Calu3 (cell line): ENCODE measurements at regions not wholly inside any gene's neighbourhood (a gene's known extent, or its start where the extent isn't known, plus 50 kb on each side); places are given as distances from the start of the nearest gene placed in this dataset.

ENCODE experiments used
- BruUV-seq: library from RNA; stranded (reverse); fragments of 400-500 nt; replicated peaks from 2 replicates; lab custom pipeline; 2021; lab: Mats Ljungman, UMichigan
- CTCF ChIA-PET: fragments of 300-600 bp; sonication (Branson Sonifier 250); formaldehyde crosslinking; loops from one replicate; lab custom pipeline; 2022; ENCODE audit warnings: antibody characterized with exemption; lab: Charles Lee
- DNase-seq: peaks from one replicate; pipeline ENCODE4 v3.0.0; 2022
- H3K27ac Mint-ChIP-seq: one replicate; pipeline ENCODE4 v1.8.0; 2022; ENCODE audit warnings: mixed read lengths; ENCODE audit not compliant: unreplicated experiment
- H3K27me3 Mint-ChIP-seq: one replicate; pipeline ENCODE4 v1.8.0; 2022; ENCODE audit warnings: mixed read lengths; ENCODE audit not compliant: unreplicated experiment
- H3K36me3 Mint-ChIP-seq: one replicate; pipeline ENCODE4 v1.8.0; 2022; ENCODE audit warnings: mild to moderate bottlenecking, moderate library complexity, mixed read lengths; ENCODE audit not compliant: insufficient read depth, unreplicated experiment
- H3K4me1 Mint-ChIP-seq: one replicate; pipeline ENCODE4 v1.8.0; 2022; ENCODE audit warnings: mild to moderate bottlenecking, low read depth, mixed read lengths; ENCODE audit not compliant: unreplicated experiment
- H3K4me3 Mint-ChIP-seq: one replicate; pipeline ENCODE4 v1.8.0; 2022; ENCODE audit warnings: mild to moderate bottlenecking, low read depth, moderate library complexity, mixed read lengths; ENCODE audit not compliant: unreplicated experiment
- H3K9me3 Mint-ChIP-seq: one replicate; pipeline ENCODE4 v1.8.0; 2022; ENCODE audit warnings: low read depth, mixed read lengths; ENCODE audit not compliant: unreplicated experiment
- intact Hi-C: fragments of 100-400 bp; cut with micrococcal nuclease; formaldehyde crosslinking; loops from one replicate; pipeline ENCODE4 v1.10.0; 2022; ENCODE audit not compliant: unreplicated experiment
- TF ChIP-seq, protein P1 (sequence below): fragments of 200-600 bp; IDR thresholded peaks from one replicate; pipeline ENCODE4 v1.8.0; 2022; ENCODE audit warnings: antibody characterized with exemption; ENCODE audit not compliant: unreplicated experiment

DNA sequence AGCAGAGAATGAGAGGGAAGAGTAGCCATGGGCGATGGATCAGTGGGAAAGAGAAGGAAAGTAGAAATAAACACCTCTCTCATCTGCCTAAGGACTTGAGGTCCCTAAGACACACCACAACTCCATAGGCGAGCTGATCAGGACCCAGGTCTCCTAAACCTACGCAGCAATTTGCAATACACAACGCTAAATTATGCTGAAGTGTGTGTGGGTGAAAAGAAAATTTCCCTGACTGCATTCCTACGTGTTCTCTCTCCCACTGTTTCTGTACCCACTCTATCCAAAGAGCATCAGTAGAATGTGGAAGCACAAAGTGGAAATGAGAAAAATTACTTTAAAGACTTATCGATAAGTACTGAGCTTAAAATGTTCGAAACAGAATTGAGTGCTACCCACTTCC, 88.9 kb downstream of the RPS29 start:
- Mint-ChIP-seq H3K36me3 (no peaks in the 10 kb centered on the region), H3K4me3 (no peak overlapping the region), H3K4me1 (no peaks in the 10 kb centered on the region), H3K9me3 (no peaks in the 10 kb centered on the region), H3K27me3 (peaks cover 82% of the 10 kb centered on the region), H3K27ac (no peak overlapping the region)
- intact Hi-C loops: loop anchor here (2.0 kb wide), 1 partner anchor 36 kb away; no protein-coding TSS in a partner anchor
- BruUV-seq: no TSS peak
- CTCF ChIA-PET: interaction anchor here (1.0 to 2.1 kb wide), 3 partner anchors 9 to 53 kb away, joined by 3 to 29 read pairs (median 4); no protein-coding TSS in a partner anchor
- DNase-seq: no peak
- TF ChIP-seq, protein P1, sequence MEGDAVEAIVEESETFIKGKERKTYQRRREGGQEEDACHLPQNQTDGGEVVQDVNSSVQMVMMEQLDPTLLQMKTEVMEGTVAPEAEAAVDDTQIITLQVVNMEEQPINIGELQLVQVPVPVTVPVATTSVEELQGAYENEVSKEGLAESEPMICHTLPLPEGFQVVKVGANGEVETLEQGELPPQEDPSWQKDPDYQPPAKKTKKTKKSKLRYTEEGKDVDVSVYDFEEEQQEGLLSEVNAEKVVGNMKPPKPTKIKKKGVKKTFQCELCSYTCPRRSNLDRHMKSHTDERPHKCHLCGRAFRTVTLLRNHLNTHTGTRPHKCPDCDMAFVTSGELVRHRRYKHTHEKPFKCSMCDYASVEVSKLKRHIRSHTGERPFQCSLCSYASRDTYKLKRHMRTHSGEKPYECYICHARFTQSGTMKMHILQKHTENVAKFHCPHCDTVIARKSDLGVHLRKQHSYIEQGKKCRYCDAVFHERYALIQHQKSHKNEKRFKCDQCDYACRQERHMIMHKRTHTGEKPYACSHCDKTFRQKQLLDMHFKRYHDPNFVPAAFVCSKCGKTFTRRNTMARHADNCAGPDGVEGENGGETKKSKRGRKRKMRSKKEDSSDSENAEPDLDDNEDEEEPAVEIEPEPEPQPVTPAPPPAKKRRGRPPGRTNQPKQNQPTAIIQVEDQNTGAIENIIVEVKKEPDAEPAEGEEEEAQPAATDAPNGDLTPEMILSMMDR: no peak

DNA sequence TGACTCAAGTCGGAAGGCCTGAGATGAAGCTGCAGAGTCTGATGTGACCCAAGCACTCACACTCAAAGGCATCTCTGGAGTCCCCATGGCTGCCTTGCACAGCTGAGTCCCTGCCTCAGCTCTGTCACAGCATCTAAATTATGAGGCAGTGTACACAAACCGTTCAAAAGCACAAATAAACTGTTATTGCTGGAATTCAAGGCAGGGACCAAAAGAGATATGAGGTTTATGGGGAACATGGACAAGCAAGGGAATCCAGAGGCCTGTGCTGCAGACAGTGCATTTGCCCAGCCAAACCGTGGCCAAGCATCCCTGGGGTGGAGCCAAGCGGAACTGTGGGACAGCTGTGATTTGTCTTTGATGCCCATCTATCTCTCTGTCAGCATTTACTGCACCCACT, 91.3 kb downstream of the RPS29 start:
- CTCF ChIA-PET: no interaction called here
- no peak for DNase-seq

DNA sequence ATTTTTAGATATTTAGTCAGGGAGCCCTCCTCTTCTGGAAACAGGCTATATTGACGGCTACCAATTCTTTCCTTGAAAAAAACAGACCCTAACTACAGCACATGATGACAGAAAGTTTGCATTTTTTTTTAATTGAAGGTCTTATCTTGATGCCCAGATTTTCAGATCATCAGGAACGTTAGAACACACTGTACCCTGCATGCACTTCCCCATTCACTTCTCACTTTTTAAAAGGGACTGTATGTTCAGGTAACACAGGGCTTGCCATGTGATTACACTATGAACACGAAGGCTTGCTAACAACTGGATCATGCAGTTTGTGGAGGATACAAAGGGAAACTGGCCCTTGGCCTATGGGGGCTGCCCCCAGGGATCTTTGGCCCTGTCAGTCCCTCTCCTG, 92.6 kb downstream of the RPS29 start:
- Mint-ChIP-seq H3K27ac (no peak overlapping the region), H3K9me3 (no peaks in the 10 kb centered on the region), H3K4me1 (no peaks in the 10 kb centered on the region), H3K36me3 (no peaks in the 10 kb centered on the region), H3K27me3 (peaks cover 69% of the 10 kb centered on the region), H3K4me3 (no peak overlapping the region)
- DNase-seq: no peak
- intact Hi-C loops: no loop called here
- TF ChIP-seq, protein P1: no peak
- CTCF ChIA-PET: no interaction called here
- no TSS peak for BruUV-seq

More for the DNA sequence above, 91.3 kb downstream of the RPS29 start:
- H3K4me3 Mint-ChIP-seq: no peak overlapping the region
- peaks cover 69% of the 10 kb centered on the region for H3K27me3 Mint-ChIP-seq
- intact Hi-C loops: no loop called here
- no peak overlapping the region for H3K27ac Mint-ChIP-seq
- TF ChIP-seq, protein P1: no peak
- H3K4me1 Mint-ChIP-seq: no peaks in the 10 kb centered on the region
- BruUV-seq: no TSS peak
- H3K36me3 Mint-ChIP-seq: no peaks in the 10 kb centered on the region
- H3K9me3 Mint-ChIP-seq: no peaks in the 10 kb centered on the region

DNA sequence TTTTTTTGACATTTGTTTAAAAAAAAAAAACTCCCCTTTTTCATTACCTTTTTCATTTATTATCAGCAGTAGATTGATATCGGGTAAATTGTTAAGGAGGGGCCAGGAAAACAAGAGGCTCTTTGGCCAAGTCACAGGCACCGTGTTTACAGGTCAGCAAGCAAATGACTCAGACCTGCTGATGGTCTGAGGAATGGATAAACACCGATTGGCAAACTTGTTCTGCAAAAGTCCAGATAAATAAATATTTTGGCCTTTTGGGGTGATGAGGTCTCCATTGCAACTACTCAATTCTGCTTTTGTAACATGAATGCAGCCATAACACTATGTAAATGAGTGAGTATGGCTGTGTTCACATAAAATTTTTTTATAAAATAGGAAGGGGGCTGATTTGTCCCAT, 94.0 kb downstream of the RPS29 start:
- intact Hi-C loops: no loop called here
- peaks cover 72% of the 10 kb centered on the region for H3K27me3 Mint-ChIP-seq
- H3K4me1 Mint-ChIP-seq: no peaks in the 10 kb centered on the region
- no peaks in the 10 kb centered on the region for H3K36me3 Mint-ChIP-seq
- no peaks in the 10 kb centered on the region for H3K9me3 Mint-ChIP-seq
- CTCF ChIA-PET: interaction anchor here (0.5 to 0.6 kb wide), 2 partner anchors 26 to 50 kb away, joined by 4 to 5 read pairs; no protein-coding TSS in a partner anchor
- H3K4me3 Mint-ChIP-seq: no peak overlapping the region
- H3K27ac Mint-ChIP-seq: no peak overlapping the region
- BruUV-seq: no TSS peak
- TF ChIP-seq, protein P1: no peak
- no peak for DNase-seq
